MM.1S (cell line): ENCODE measurements at regions not wholly inside any gene's neighbourhood (a gene's known extent, or its start where the extent isn't known, plus 50 kb on each side); places are given as distances from the start of the nearest gene placed in this dataset.

Experiments
- DNase-seq: peaks from one replicate; pipeline ENCODE4 v3.0.0-alpha.2; 2015
- H2AFZ ChIP-seq: fragments of 300-600 bp; sonication (generic); 2 replicates; pipeline ENCODE4 v1.6.0; 2016; ENCODE audit warnings: antibody characterized with exemption, low read length
- H3F3A ChIP-seq: fragments of 300-600 bp; sonication (generic); 2 replicates; pipeline ENCODE4 v1.6.1; 2016; ENCODE audit warnings: mild to moderate bottlenecking, antibody characterized with exemption, low read length, moderate library complexity, mixed read lengths; ENCODE audit not compliant: insufficient read depth
- H3K27ac ChIP-seq: fragments of 300-600 bp; sonication (generic); 2 replicates; pipeline ENCODE4 v1.5.1; 2016; ENCODE audit warnings: mild to moderate bottlenecking, low read length
- H3K27me3 ChIP-seq: fragments of 300-600 bp; sonication (generic); replicated peaks from 2 replicates; pipeline ENCODE4 v1.6.0; 2016; ENCODE audit warnings: low read length; ENCODE audit not compliant: insufficient read depth
- H3K36me3 ChIP-seq: fragments of 300-600 bp; sonication (generic); replicated peaks from 2 replicates; pipeline ENCODE4 v1.6.1; 2016; ENCODE audit warnings: mild to moderate bottlenecking, low read length, mixed read lengths; ENCODE audit not compliant: insufficient read depth
- H3K4me1 ChIP-seq: fragments of 300-600 bp; sonication (generic); 2 replicates; pipeline ENCODE4 v1.6.1; 2016; ENCODE audit warnings: low read length, mixed read lengths
- H3K4me2 ChIP-seq: fragments of 300-600 bp; sonication (generic); 2 replicates; pipeline ENCODE4 v1.6.0; 2016; ENCODE audit warnings: low read depth, low read length
- H3K4me3 ChIP-seq: fragments of 300-600 bp; sonication (generic); 2 replicates; pipeline ENCODE4 v1.5.1; 2016; ENCODE audit warnings: low read length, mixed read lengths
- H3K79me2 ChIP-seq: fragments of 300-600 bp; sonication (generic); 2 replicates; pipeline ENCODE4 v1.6.1; 2016; ENCODE audit warnings: mixed run types, low read length, mixed read lengths
- H3K9ac ChIP-seq: fragments of 300-600 bp; sonication (generic); 2 replicates; pipeline ENCODE4 v1.6.1; 2016; ENCODE audit warnings: low read length, mixed read lengths
- H3K9me2 ChIP-seq: fragments of 300-600 bp; sonication (generic); replicated peaks from 2 replicates; pipeline ENCODE4 v1.6.1; 2016; ENCODE audit warnings: mild to moderate bottlenecking, low read length, mixed read lengths; ENCODE audit not compliant: insufficient read depth
- H3K9me3 ChIP-seq: fragments of 300-600 bp; sonication (generic); replicated peaks from 2 replicates; pipeline ENCODE4 v1.6.1; 2016; ENCODE audit warnings: mild to moderate bottlenecking, low read length, mixed read lengths; ENCODE audit not compliant: insufficient read depth
- H4K20me1 ChIP-seq: fragments of 300-600 bp; sonication (generic); 2 replicates; pipeline ENCODE4 v1.6.1; 2016; ENCODE audit warnings: mild to moderate bottlenecking, low read length, moderate library complexity, mixed read lengths; ENCODE audit not compliant: insufficient read depth
- CTCF ChIP-seq: fragments of 300-600 bp; sonication (generic); IDR thresholded peaks from 2 replicates; pipeline ENCODE4 v1.5.1; 2016; ENCODE audit warnings: antibody characterized with exemption, low read length, mixed read lengths
- EZH2 ChIP-seq: fragments of 300-600 bp; sonication (generic); optimal IDR thresholded peaks from 2 replicates; pipeline ENCODE3; 2017; ENCODE audit warnings: low read depth, mild to moderate bottlenecking, antibody characterized with exemption, low read length, mixed read lengths
- EZH2phosphoT487 ChIP-seq: fragments of 300-600 bp; sonication (generic); IDR thresholded peaks from 2 replicates; pipeline ENCODE4 v1.6.1; 2018; ENCODE audit warnings: antibody characterized with exemption, low read length

DNA sequence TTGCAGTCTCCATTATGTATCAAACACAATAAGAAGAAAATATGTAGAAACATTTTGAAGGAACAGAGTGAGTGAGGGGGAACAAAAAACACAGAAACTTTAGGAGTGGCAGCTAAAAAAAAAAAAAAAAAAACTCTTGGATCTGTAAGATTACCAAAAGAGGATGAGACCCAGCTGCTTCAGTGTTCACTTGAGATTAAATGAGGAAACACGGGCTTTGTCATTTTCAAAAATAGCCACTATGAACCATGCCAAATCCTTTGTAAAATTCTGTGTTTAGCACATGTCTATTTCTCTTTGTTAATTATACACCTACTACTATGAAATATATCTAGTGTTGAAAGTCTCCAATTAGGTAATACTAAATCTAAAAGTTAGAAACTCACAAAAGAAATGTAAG lies 485.9 kb downstream of the EFNA5 start:
- Histone ChIP-seq H3K36me3 (no peaks in the 10 kb centered on the region), H3F3A (no peaks in the 10 kb centered on the region), H3K4me3 (no peak overlapping the region), H3K27ac (no peak overlapping the region), H3K9ac (no peak overlapping the region), H3K9me3 (no peaks in the 10 kb centered on the region), H2AFZ (no peak overlapping the region), H3K79me2 (no peaks in the 10 kb centered on the region), H3K4me1 (no peaks in the 10 kb centered on the region), H3K9me2 (no peaks in the 10 kb centered on the region), H3K27me3 (no peaks in the 10 kb centered on the region), H3K4me2 (no peak overlapping the region), H4K20me1 (no peaks in the 10 kb centered on the region)
- DNase-seq = no peak
- no peak for TF ChIP-seq EZH2
- no peak for TF ChIP-seq CTCF
- TF ChIP-seq EZH2phosphoT487 = no peak

DNA sequence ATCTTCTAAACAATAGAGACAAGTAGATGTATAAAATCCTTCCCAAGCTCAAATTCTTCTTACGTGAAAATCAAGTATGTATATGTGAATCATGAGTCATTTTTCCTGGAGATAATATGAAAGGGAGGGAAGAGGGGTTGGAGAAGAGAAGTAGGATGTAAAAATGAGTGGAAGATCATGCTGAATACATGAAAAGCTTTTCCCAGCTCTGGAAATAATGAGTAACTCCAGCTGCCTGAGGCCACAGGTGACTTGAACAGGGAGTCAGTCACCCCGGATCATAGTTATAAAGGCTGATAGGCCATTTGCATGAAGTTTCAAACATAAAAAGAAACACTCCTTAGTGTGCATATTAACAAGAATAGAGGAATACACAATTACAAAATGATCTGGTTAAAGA lies 486.7 kb downstream of the EFNA5 start:
- Histone ChIP-seq H3K4me3 (no peak overlapping the region), H3K9ac (no peak overlapping the region), H2AFZ (no peak overlapping the region), H3K27ac (no peak overlapping the region), H3K4me2 (no peak overlapping the region), H3K27me3 (no peaks in the 10 kb centered on the region), H3K9me2 (no peaks in the 10 kb centered on the region), H4K20me1 (no peaks in the 10 kb centered on the region), H3K4me1 (no peaks in the 10 kb centered on the region), H3K79me2 (no peaks in the 10 kb centered on the region), H3F3A (no peaks in the 10 kb centered on the region), H3K36me3 (no peaks in the 10 kb centered on the region), H3K9me3 (no peaks in the 10 kb centered on the region)
- TF ChIP-seq EZH2 = no peak
- no peak for DNase-seq

DNA sequence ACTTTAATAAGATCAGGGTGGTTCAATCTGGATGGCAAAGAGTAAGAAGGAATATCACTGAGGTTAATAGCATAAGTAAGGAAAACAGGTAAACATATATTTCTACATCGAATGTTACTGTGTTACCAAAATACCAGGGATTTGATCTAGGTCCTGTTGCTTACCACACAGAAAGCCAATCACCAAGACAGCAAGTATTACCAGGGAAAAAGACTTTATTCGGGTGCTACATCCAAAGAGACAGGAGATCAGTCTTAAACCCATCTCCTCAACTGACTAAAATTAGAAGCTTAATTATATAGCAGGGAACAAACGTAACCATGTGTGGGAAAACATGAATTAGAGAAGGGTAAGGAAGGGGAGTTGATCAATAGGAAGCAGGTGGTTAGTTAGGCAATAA lies 500.1 kb downstream of the EFNA5 start:
- H3F3A ChIP-seq = no peaks in the 10 kb centered on the region
- H3K36me3 ChIP-seq = no peaks in the 10 kb centered on the region
- H3K27ac ChIP-seq = no peak overlapping the region
- H3K79me2 ChIP-seq = no peaks in the 10 kb centered on the region
- H2AFZ ChIP-seq = no peak overlapping the region
- H3K4me3 ChIP-seq = no peak overlapping the region
- no peak for TF ChIP-seq CTCF
- TF ChIP-seq EZH2 = no peak
- no peak for TF ChIP-seq EZH2phosphoT487
- no peaks in the 10 kb centered on the region for H3K9me2 ChIP-seq
- H3K4me1 ChIP-seq = no peaks in the 10 kb centered on the region
- no peak overlapping the region for H3K4me2 ChIP-seq
- H4K20me1 ChIP-seq = no peaks in the 10 kb centered on the region
- no peaks in the 10 kb centered on the region; the same call in 1 of the 2 replicates for H3K9me3 ChIP-seq
- H3K27me3 ChIP-seq = no peaks in the 10 kb centered on the region
- DNase-seq = no peak
- H3K9ac ChIP-seq = no peak overlapping the region

GRCh38 chr5:107169867-107170266 lies 500.9 kb downstream of the EFNA5 start:
- Histone ChIP-seq H3K9me2 (no peaks in the 10 kb centered on the region), H3K4me2 (no peak overlapping the region), H4K20me1 (no peaks in the 10 kb centered on the region), H3K4me1 (no peaks in the 10 kb centered on the region), H3K36me3 (no peaks in the 10 kb centered on the region), H2AFZ (no peak overlapping the region), H3K9ac (no peak overlapping the region), H3K4me3 (no peak overlapping the region), H3K9me3 (no peaks in the 10 kb centered on the region; the same call in 1 of the 2 replicates), H3K27me3 (no peaks in the 10 kb centered on the region), H3F3A (no peaks in the 10 kb centered on the region), H3K79me2 (no peaks in the 10 kb centered on the region), H3K27ac (no peak overlapping the region)
- DNase-seq = no peak
- no peak for TF ChIP-seq EZH2phosphoT487
- no peak for TF ChIP-seq CTCF
- TF ChIP-seq EZH2 = no peak
